WERI-Rb-1 (cell line): ENCODE measurements at regions not wholly inside any gene's neighbourhood (a gene's known extent, or its start where the extent isn't known, plus 50 kb on each side); places are given as distances from the start of the nearest gene placed in this dataset.

Source experiments
- DNase-seq: peaks from one replicate; pipeline ENCODE4 v3.0.0-alpha.2; 2020
- H3K27ac ChIP-seq: fragments of 250-450 bp; sonication (Bioruptor Pico); 2 replicates; pipeline ENCODE4 v1.5.1; 2020; ENCODE audit warnings: mild to moderate bottlenecking, moderate library complexity
- H3K27me3 ChIP-seq: fragments of 250-450 bp; sonication (Bioruptor Pico); 2 replicates; pipeline ENCODE4 v1.5.1; 2021; ENCODE audit warnings: mild to moderate bottlenecking, low read depth, moderate library complexity; ENCODE audit not compliant: insufficient read depth, severe bottlenecking
- H3K36me3 ChIP-seq: fragments of 250-450 bp; sonication (Bioruptor Pico); 2 replicates; pipeline ENCODE4 v1.5.1; 2020; ENCODE audit warnings: mild to moderate bottlenecking, moderate library complexity
- H3K4me3 ChIP-seq: 2 replicates; pipeline ENCODE4 v1.5.1; 2011; ENCODE audit warnings: low read depth, mild to moderate bottlenecking, control low read depth, low read length
- H3K9me3 ChIP-seq: fragments of 250-450 bp; sonication (Bioruptor Pico); 2 replicates; pipeline ENCODE4 v1.5.1; 2021; ENCODE audit warnings: mild to moderate bottlenecking, moderate library complexity; ENCODE audit not compliant: severe bottlenecking
- CTCF ChIP-seq: IDR thresholded peaks from 2 replicates; pipeline ENCODE4 v1.5.1; 2011; ENCODE audit warnings: low read depth, mild to moderate bottlenecking, control low read depth, inconsistent platforms, low read length

- Histone ChIP-seq H3K27ac (no peak overlapping the region), H3K9me3 (no peaks in the 10 kb centered on the region), H3K27me3 (peaks cover 40% of the 10 kb centered on the region), H3K36me3 (no peaks in the 10 kb centered on the region), H3K4me3 (no peak overlapping the region)
- no peak for TF ChIP-seq CTCF
- DNase-seq: no peak
Observed at GRCh38 chr11:134576286-134576685, 164.2 kb upstream of the B3GAT1 start.

GRCh38 chr11:134575504-134576230 is 163.6 kb upstream of the B3GAT1 start:
- DNase-seq: no peak
- H3K9me3 ChIP-seq: no peaks in the 10 kb centered on the region
- no peak for TF ChIP-seq CTCF
- H3K27me3 ChIP-seq: peaks cover 36% of the 10 kb centered on the region
- no peaks in the 10 kb centered on the region for H3K36me3 ChIP-seq
- H3K4me3 ChIP-seq: no peak overlapping the region
- no peak overlapping the region for H3K27ac ChIP-seq

- Histone ChIP-seq H3K9me3 (no peaks in the 10 kb centered on the region), H3K4me3 (no peak overlapping the region), H3K27me3 (peaks cover 29% of the 10 kb centered on the region), H3K36me3 (no peaks in the 10 kb centered on the region), H3K27ac (no peak overlapping the region)
- DNase-seq: no peak
- TF ChIP-seq CTCF: no peak
Observed at GRCh38 chr11:134574947-134575346, 162.9 kb upstream of the B3GAT1 start.

- no peak for TF ChIP-seq CTCF
- Histone ChIP-seq H3K27me3 (peaks cover 24% of the 10 kb centered on the region), H3K36me3 (no peaks in the 10 kb centered on the region), H3K9me3 (no peaks in the 10 kb centered on the region), H3K27ac (no peak overlapping the region), H3K4me3 (no peak overlapping the region)
- no peak for DNase-seq
Observed at GRCh38 chr11:134574425-134574824, 162.4 kb upstream of the B3GAT1 start.

GRCh38 chr11:134573857-134574256 is 161.8 kb upstream of the B3GAT1 start:
- TF ChIP-seq CTCF: no peak
- Histone ChIP-seq H3K4me3 (no peak overlapping the region), H3K9me3 (no peaks in the 10 kb centered on the region), H3K36me3 (no peaks in the 10 kb centered on the region), H3K27me3 (peaks cover 18% of the 10 kb centered on the region), H3K27ac (no peak overlapping the region)
- no peak for DNase-seq
